Fibroblast of lung (primary cell): ENCODE measurements at regions not wholly inside any gene's neighbourhood (a gene's known extent, or its start where the extent isn't known, plus 50 kb on each side); places are given as distances from the start of the nearest gene placed in this dataset.
A peak's percentile ranks its signal among the peaks of the same experiment; 100 is the strongest.

Experiments
- DNase-seq, 2 donors: peaks; one replicate each; pipeline versions ENCODE4 v3.0.0 to v3.0.0-alpha.2; 2010; ENCODE audit warnings: low read depth in 2 of 2
- H2AFZ ChIP-seq: 2 replicates; pipeline ENCODE4 v1.5.1; 2012; ENCODE audit warnings: low read length, control low read depth, inconsistent platforms
- H3K27ac ChIP-seq: 2 replicates; pipeline ENCODE4 v1.5.1; 2011; ENCODE audit warnings: low read length, control low read depth; ENCODE audit not compliant: insufficient read depth
- H3K27me3 ChIP-seq: 2 replicates; pipeline ENCODE4 v1.5.1; 2011; ENCODE audit warnings: mild to moderate bottlenecking, low read length; ENCODE audit not compliant: control insufficient read depth, insufficient read depth
- H3K36me3 ChIP-seq: 2 replicates; pipeline ENCODE4 v1.5.1; 2011; ENCODE audit warnings: low read length; ENCODE audit not compliant: control insufficient read depth, insufficient read depth
- H3K4me1 ChIP-seq: 2 replicates; pipeline ENCODE4 v1.5.1; 2011; ENCODE audit warnings: low read length; ENCODE audit not compliant: control insufficient read depth, insufficient read depth; ENCODE audit errors: extremely low read depth
- H3K4me2 ChIP-seq: 2 replicates; pipeline ENCODE4 v1.5.1; 2011; ENCODE audit warnings: low read length, control low read depth; ENCODE audit not compliant: insufficient read depth; ENCODE audit errors: extremely low read depth
- H3K4me3 ChIP-seq, 4 experiments: fragments of 200-600 bp in 1 of 4; sonication (generic) in 1 of 4; replicated peaks in 1 of 4; 2 replicates each; pipeline ENCODE4 v1.5.1; 2011 to 2016; ENCODE audit warnings: low read length in 4 of 4, low read depth in 3 of 4, mild to moderate bottlenecking in 3 of 4, control low read depth in 2 of 4, inconsistent platforms in 1 of 4, mixed read lengths in 1 of 4; ENCODE audit not compliant: insufficient read depth in 1 of 4; ENCODE audit errors: control extremely low read depth in 1 of 4
- H3K79me2 ChIP-seq: 2 replicates; pipeline ENCODE4 v1.5.1; 2012; ENCODE audit warnings: mild to moderate bottlenecking, low read length, inconsistent platforms; ENCODE audit not compliant: control insufficient read depth, insufficient read depth
- H3K9ac ChIP-seq: 2 replicates; pipeline ENCODE4 v1.5.1; 2011; ENCODE audit warnings: mild to moderate bottlenecking, low read length, control low read depth; ENCODE audit not compliant: insufficient read depth
- H3K9me3 ChIP-seq: 2 replicates; pipeline ENCODE4 v1.5.1; 2012; ENCODE audit warnings: low read depth, low read length; ENCODE audit not compliant: control insufficient read depth, insufficient read depth
- H4K20me1 ChIP-seq: 2 replicates; pipeline ENCODE4 v1.5.1; 2011; ENCODE audit warnings: low read length; ENCODE audit not compliant: control insufficient read depth, insufficient read depth; ENCODE audit errors: extremely low read depth
- CTCF ChIP-seq, 2 donors: IDR thresholded peaks in 1 of 2; conservative IDR thresholded peaks in 1 of 2; 1 replicate in 1 of 2; 2 replicates in 1 of 2; pipeline ENCODE4 v1.5.1; 2011 to 2012; ENCODE audit warnings: low read length in 2 of 2, control low read depth in 1 of 2, inconsistent platforms in 1 of 2, low read depth in 1 of 2, mild to moderate bottlenecking in 1 of 2
- EZH2 ChIP-seq: IDR thresholded peaks from 2 replicates; pipeline ENCODE4 v1.5.1; 2012; ENCODE audit warnings: low read length, control low read depth, mild to moderate bottlenecking; ENCODE audit errors: missing control alignments

- Histone ChIP-seq H2AFZ (no peak overlapping the region), H3K27me3 (no peaks in the 10 kb centered on the region), H3K27ac (no peak overlapping the region), H3K79me2 (no peaks in the 10 kb centered on the region), H3K36me3 (no peaks in the 10 kb centered on the region), H3K4me2 (no peak overlapping the region), H4K20me1 (no peaks in the 10 kb centered on the region), H3K9me3 (no peaks in the 10 kb centered on the region), H3K9ac (no peak overlapping the region), H3K4me1 (peaks cover 7% of the 10 kb centered on the region), H3K4me3 (no peak overlapping the region)
- no peak for DNase-seq
- TF ChIP-seq CTCF (conservative IDR thresholded peaks at IDR 0.05 in 1 of 2, IDR thresholded peaks at IDR 0.05 in 1 of 2; ENCODE audit: low read depth in 1 of 2, low read length in 2 of 2), result no peak
- no peak for TF ChIP-seq EZH2
These were observed 380.3 kb upstream of the THBS1 start for GRCh38 chr15:39200586-39200985.

- no peak overlapping the region for H3K4me2 ChIP-seq
- H2AFZ ChIP-seq, result no peak overlapping the region
- H4K20me1 ChIP-seq, result no peaks in the 10 kb centered on the region
- no peak overlapping the region for H3K9ac ChIP-seq
- peak in 1 of 2 donors; percentile 29 for DNase-seq
- no peak for TF ChIP-seq EZH2
- no peak for TF ChIP-seq CTCF (conservative IDR thresholded peaks at IDR 0.05 in 1 of 2, IDR thresholded peaks at IDR 0.05 in 1 of 2; ENCODE audit: low read depth in 1 of 2, low read length in 2 of 2)
- H3K4me3 ChIP-seq, result no peak overlapping the region
- H3K36me3 ChIP-seq, result no peaks in the 10 kb centered on the region
- no peaks in the 10 kb centered on the region for H3K9me3 ChIP-seq
- no peaks in the 10 kb centered on the region for H3K4me1 ChIP-seq
- no peaks in the 10 kb centered on the region for H3K79me2 ChIP-seq
- H3K27ac ChIP-seq, result no peak overlapping the region
- H3K27me3 ChIP-seq, result no peaks in the 10 kb centered on the region
These were observed 378.2 kb upstream of the THBS1 start for GRCh38 chr15:39202641-39203040.

GRCh38 chr15:39204031-39204430 lies 376.8 kb upstream of the THBS1 start:
- no peaks in the 10 kb centered on the region for H3K79me2 ChIP-seq
- H3K4me3 ChIP-seq, result no peak overlapping the region
- TF ChIP-seq EZH2 (no peak), CTCF (conservative IDR thresholded peaks at IDR 0.05 in 1 of 2, IDR thresholded peaks at IDR 0.05 in 1 of 2; ENCODE audit: low read depth in 1 of 2, low read length in 2 of 2) (no peak)
- no peak overlapping the region for H3K9ac ChIP-seq
- H3K9me3 ChIP-seq, result no peaks in the 10 kb centered on the region
- DNase-seq, result peak in 1 of 2 donors; percentile 51
- no peak overlapping the region for H3K27ac ChIP-seq
- H3K27me3 ChIP-seq, result no peaks in the 10 kb centered on the region
- no peak overlapping the region for H2AFZ ChIP-seq
- H3K4me1 ChIP-seq, result no peaks in the 10 kb centered on the region
- no peaks in the 10 kb centered on the region for H4K20me1 ChIP-seq
- no peaks in the 10 kb centered on the region for H3K36me3 ChIP-seq
- no peak overlapping the region for H3K4me2 ChIP-seq
